Adrenal gland (tissue), 9 donors: ENCODE measurements at regions not wholly inside any gene's neighbourhood (a gene's known extent, or its start where the extent isn't known, plus 50 kb on each side); places are given as distances from the start of the nearest gene placed in this dataset.

Experiments used
- DNase-seq, 7 donors: peaks; one replicate each; pipeline ENCODE4 v3.0.0-alpha.2; 2019 to 2020
- H3K27ac ChIP-seq, 5 donors: fragments of 200-600 bp; sonication (generic) in 4 of 5; 1 replicate in 3 of 5; 2 replicates in 2 of 5; pipeline versions ENCODE4 v1.5.1 to v1.8.0; 2016 to 2020; ENCODE audit warnings: mild to moderate bottlenecking in 1 of 5
- H3K27me3 ChIP-seq: fragments of 200-600 bp; 2 replicates; pipeline ENCODE4 v1.8.0; 2021
- H3K36me3 ChIP-seq, 2 donors: fragments of 200-600 bp; replicated peaks in 1 of 2; 1 replicate in 1 of 2; 2 replicates in 1 of 2; pipeline versions ENCODE4 v1.5.1 to v1.8.0; 2018 to 2022
- H3K4me1 ChIP-seq, 2 donors: fragments of 200-600 bp; replicated peaks in 1 of 2; 1 replicate in 1 of 2; 2 replicates in 1 of 2; pipeline versions ENCODE4 v1.5.1 to v1.8.0; 2018 to 2021
- H3K4me3 ChIP-seq, 4 donors: fragments of 200-600 bp; sonication (generic) in 3 of 4; one replicate each; pipeline ENCODE4 v1.5.1; 2016 to 2018
- H3K9me3 ChIP-seq, 3 donors: fragments of 200-600 bp; sonication (generic) in 1 of 3; replicated peaks in 1 of 3; 1 replicate in 2 of 3; 2 replicates in 1 of 3; pipeline versions ENCODE4 v1.5.1 to v1.8.0; 2016 to 2021
- CTCF ChIP-seq, 6 experiments: fragments of 450-650 bp in 4 of 6; fragments of 200-600 bp in 2 of 6; sonication (generic) in 1 of 6; IDR thresholded peaks; 1 replicate in 5 of 6; 2 replicates in 1 of 6; pipeline versions ENCODE4 v1.5.1 to v1.8.0; 2016 to 2021; ENCODE audit warnings: antibody characterized with exemption in 6 of 6, mild to moderate bottlenecking in 2 of 6, moderate library complexity in 1 of 6
- POLR2A ChIP-seq, 2 donors: fragments of 450-650 bp; IDR thresholded peaks; one replicate each; pipeline ENCODE4 v1.6.1; 2017; ENCODE audit warnings: antibody characterized with exemption in 2 of 2, mild to moderate bottlenecking in 2 of 2, moderate library complexity in 1 of 2
- WGBS, 4 donors: extraction: QIAGEN DNeasy Blood & Tissue Kit in 2 of 4; methylation state at CpG; one replicate each; pipeline versions ENCODE4 v1.1.5 to v1.1.7; 2013 to 2017; 5-methylcytosine and 5-hydroxymethylcytosine counted together
- intact Hi-C, 2 donors: fragments of 100-400 bp; cut with DNase I; formaldehyde crosslinking; loops; one replicate each; pipeline versions ENCODE4 v1.14.1 to v1.15.0; 2022 to 2023
- donor health status: healthy with polysubstance abuse.
- donor health status: Bipolar disorder and iron deficiency.
- donor health status: DM: yes; HTN: yes; CAD: no.
- donor health status: DM: no; HTN: no; CAD: no.
- donor health status: DM: no; HTN: no; CAD: no.

- Histone ChIP-seq H3K4me3 (no peak overlapping the region), H3K36me3 (no peaks in the 10 kb centered on the region), H3K4me1 (no peaks in the 10 kb centered on the region), H3K9me3 (no peaks in the 10 kb centered on the region), H3K27me3 (no peaks in the 10 kb centered on the region), H3K27ac (no peak overlapping the region)
- intact Hi-C loops: no loop called here
- TF ChIP-seq POLR2A (IDR thresholded peaks at IDR 0.05) (no peak), CTCF (IDR thresholded peaks at IDR 0.05) (no peak)
- DNase-seq: no peak
- 36 to 69% (median 52%) methylated on average over 1 of the region's 1 CpG for WGBS, 4 donors
These were observed 1973.0 kb upstream of the AGA start for GRCh38 chr4:179415037-179415846.

DNA sequence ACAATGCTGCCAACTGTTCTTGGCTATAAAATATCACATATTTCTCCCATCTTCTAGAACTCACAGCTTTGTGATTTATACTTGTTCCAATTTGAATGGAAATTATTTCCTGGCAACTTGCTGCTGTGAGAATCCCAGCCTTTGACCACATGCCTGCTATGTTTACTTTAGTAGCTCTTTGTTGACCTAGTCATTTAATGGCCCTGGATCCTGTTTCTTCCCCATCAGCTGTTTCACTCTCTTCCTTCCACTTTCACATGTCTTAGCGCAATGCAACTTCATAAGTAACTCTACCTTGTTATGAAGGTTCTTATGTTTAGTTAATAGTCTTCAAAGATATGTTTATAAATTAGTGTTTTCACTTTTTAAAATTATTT lies 1973.6 kb upstream of the AGA start:
- H3K4me1 ChIP-seq: no peaks in the 10 kb centered on the region

DNA sequence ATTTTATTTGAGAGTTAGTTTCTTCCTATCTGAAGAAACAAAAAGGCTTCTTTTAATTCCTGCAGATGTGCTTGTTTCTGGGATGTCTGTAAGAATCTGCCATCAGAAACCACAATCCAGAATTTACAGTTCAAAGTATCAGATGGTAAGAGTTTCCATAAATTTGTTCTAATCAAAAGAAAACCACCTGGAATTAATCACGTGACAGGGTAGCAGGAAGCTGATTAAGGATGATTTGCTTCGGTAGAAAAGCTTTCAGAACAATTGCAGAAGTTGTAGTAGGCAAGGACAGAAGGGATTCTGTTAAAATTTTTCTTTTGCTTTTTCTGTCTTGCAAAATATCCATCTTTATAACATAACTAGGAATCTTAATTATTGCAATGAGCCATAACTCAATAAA lies 1975.1 kb upstream of the AGA start:
- no peak for DNase-seq
- 42 to 47% (median 43%) methylated on average over 2 of the region's 2 CpGs for WGBS, 4 donors
- Histone ChIP-seq H3K36me3 (no peaks in the 10 kb centered on the region), H3K27ac (no peak overlapping the region), H3K4me1 (no peaks in the 10 kb centered on the region), H3K9me3 (no peaks in the 10 kb centered on the region), H3K27me3 (no peaks in the 10 kb centered on the region), H3K4me3 (no peak overlapping the region)
- TF ChIP-seq POLR2A (IDR thresholded peaks at IDR 0.05) (no peak), CTCF (IDR thresholded peaks at IDR 0.05) (no peak)
- intact Hi-C loops: no loop called here

More for the DNA sequence above, 1973.6 kb upstream of the AGA start:
- no peaks in the 10 kb centered on the region for H3K9me3 ChIP-seq
- H3K27me3 ChIP-seq: no peaks in the 10 kb centered on the region
- intact Hi-C loops: no loop called here
- no peak overlapping the region for H3K27ac ChIP-seq
- DNase-seq: no peak
- no peaks in the 10 kb centered on the region for H3K36me3 ChIP-seq
- 61 to 77% (median 68%) methylated on average over 1 of the region's 1 CpG for WGBS, 4 donors
- no peak overlapping the region for H3K4me3 ChIP-seq
- TF ChIP-seq CTCF (IDR thresholded peaks at IDR 0.05) (no peak), POLR2A (IDR thresholded peaks at IDR 0.05) (no peak)

GRCh38 chr4:179437962-179438361 lies 1995.7 kb upstream of the AGA start:
- H3K4me1 ChIP-seq: no peaks in the 10 kb centered on the region
- no peaks in the 10 kb centered on the region for H3K27me3 ChIP-seq
- intact Hi-C loops: no loop called here
- H3K9me3 ChIP-seq: no peaks in the 10 kb centered on the region
- TF ChIP-seq POLR2A (IDR thresholded peaks at IDR 0.05) (no peak), CTCF (IDR thresholded peaks at IDR 0.05) (no peak)
- no peak overlapping the region for H3K4me3 ChIP-seq
- H3K27ac ChIP-seq: no peak overlapping the region
- no peaks in the 10 kb centered on the region for H3K36me3 ChIP-seq
- 69 to 75% (median 71%) methylated on average over 4 of the region's 4 CpGs for WGBS, 4 donors
- DNase-seq: no peak
